SJSA1 (cell line): ENCODE measurements at regions not wholly inside any gene's neighbourhood (a gene's known extent, or its start where the extent isn't known, plus 50 kb on each side); places are given as distances from the start of the nearest gene placed in this dataset.
"Not testable (repeated sequence)": the region's sequence is repeated elsewhere in the genome, so short reads cannot be mapped to it uniquely, and the experiment has no call there.

ENCODE experiments used
- DNase-seq, 2 experiments: peaks; one replicate each; pipeline ENCODE4 v3.0.0-alpha.2; 2015 to 2020; ENCODE audit warnings: low spot score in 2 of 2, low read depth in 1 of 2
- H3K27ac ChIP-seq: fragments of 250-450 bp; sonication (Bioruptor Pico); 2 replicates; pipeline ENCODE4 v1.5.1; 2020; ENCODE audit warnings: mild to moderate bottlenecking, moderate library complexity
- H3K27me3 ChIP-seq: fragments of 250-450 bp; sonication (Bioruptor Pico); replicated peaks from 2 replicates; pipeline ENCODE4 v1.5.1; 2020; ENCODE audit warnings: mild to moderate bottlenecking, moderate library complexity
- H3K36me3 ChIP-seq: fragments of 250-450 bp; sonication (Bioruptor Pico); 2 replicates; pipeline ENCODE4 v1.5.1; 2020; ENCODE audit warnings: mild to moderate bottlenecking
- H3K4me1 ChIP-seq: fragments of 250-450 bp; sonication (Bioruptor Pico); replicated peaks from 2 replicates; pipeline ENCODE4 v1.6.1; 2021; ENCODE audit warnings: mild to moderate bottlenecking
- H3K4me3 ChIP-seq: fragments of 250-450 bp; sonication (Bioruptor Pico); 2 replicates; pipeline ENCODE4 v1.5.1; 2020; ENCODE audit warnings: mild to moderate bottlenecking
- H3K9me3 ChIP-seq: fragments of 250-450 bp; sonication (Bioruptor Pico); replicated peaks from 2 replicates; pipeline ENCODE4 v1.5.1; 2020; ENCODE audit warnings: mild to moderate bottlenecking

DNA sequence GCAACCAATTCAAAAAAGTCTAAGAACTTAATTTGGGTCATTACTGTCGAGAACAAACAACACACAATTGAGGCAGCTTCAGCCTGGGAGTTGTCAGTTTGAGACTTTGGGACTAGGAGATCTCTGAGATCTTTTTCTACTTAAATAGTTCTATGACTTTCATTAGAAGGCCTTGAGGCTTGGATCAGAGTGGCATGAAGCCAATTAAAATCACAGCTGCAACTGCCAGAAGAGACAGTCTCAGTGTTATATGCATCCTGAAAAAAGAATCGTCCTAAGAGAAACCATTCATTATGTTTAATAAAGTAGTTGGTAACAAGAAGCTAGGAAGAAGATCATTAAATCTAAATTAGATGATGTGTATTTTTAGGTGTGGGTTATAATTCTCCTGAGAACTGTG is 170.8 kb upstream of the RASSF8 start:
- no peak for DNase-seq
- H3K36me3 ChIP-seq = no peaks in the 10 kb centered on the region
- 0 out of 2 replicates have a peak, but pooled peaks cover 2% of the 10 kb centered on the region for H3K9me3 ChIP-seq
- H3K4me3 ChIP-seq = no peak overlapping the region
- H3K4me1 ChIP-seq = no peaks in the 10 kb centered on the region
- H3K27me3 ChIP-seq = no peaks in the 10 kb centered on the region
- H3K27ac ChIP-seq = no peak overlapping the region

DNA sequence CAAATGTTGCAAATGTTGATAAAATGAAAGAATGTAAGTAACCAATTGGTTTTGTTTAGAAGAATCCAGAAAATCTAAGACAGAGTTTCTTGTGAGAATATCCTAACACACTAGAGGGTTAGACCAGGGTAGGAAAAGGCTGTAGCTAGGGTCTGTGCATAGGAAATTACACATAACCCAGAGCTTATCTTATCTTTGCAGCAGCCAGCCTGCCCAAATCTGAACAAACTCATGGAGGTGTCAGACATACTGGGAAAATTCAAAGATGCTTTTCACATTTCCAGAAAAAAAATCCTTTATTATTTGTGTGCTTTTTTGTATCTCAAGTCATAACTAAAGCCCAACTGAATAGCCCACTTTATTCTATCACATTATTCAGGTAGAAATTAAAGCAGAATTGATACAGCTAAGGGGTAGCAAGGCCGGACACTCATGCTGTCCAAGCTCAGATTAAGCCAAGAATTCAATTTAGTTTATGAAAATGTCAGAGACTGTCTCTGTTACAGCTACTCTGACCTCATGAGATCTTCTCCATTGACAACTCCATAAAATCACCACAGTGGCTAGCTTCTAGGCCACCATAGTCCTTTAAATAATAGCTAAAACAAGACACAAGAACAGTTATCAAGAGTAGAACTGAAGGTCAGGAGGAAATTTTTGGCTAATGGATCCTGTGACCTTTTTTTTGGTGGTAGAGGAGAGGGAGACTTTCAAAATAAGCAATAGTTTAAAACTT is 169.6 kb upstream of the RASSF8 start:
- Histone ChIP-seq H3K4me3 (no peak overlapping the region), H3K36me3 (no peaks in the 10 kb centered on the region), H3K9me3 (0 out of 2 replicates have a peak, but pooled peaks cover 2% of the 10 kb centered on the region), H3K4me1 (no peaks in the 10 kb centered on the region), H3K27me3 (no peaks in the 10 kb centered on the region), H3K27ac (no peak overlapping the region)
- no peak for DNase-seq

DNA sequence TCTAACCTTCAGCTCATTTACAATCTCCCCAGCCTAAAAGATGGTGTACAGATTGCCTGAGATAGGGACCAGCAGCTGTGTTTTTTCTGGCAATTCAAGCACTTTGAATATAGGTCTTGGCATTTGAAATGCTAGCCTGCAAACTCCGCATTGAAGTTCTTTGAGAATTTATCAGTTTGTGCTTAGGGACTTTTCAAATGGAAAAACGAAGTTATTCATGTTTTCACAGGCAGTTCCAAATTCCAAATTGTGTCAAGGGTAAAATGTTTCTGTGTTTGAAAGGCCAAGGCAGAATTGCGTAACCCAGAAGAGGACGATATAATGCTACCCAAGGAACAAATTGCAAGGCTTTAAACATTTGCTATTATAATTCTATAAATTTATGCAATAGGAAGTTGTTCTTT is 168.9 kb upstream of the RASSF8 start:
- Histone ChIP-seq H3K9me3 (0 out of 2 replicates have a peak, but pooled peaks cover 2% of the 10 kb centered on the region), H3K36me3 (no peaks in the 10 kb centered on the region), H3K27ac (no peak overlapping the region), H3K4me3 (no peak overlapping the region), H3K4me1 (peaks cover under 1% of the 10 kb centered on the region; the same call in 1 of the 2 replicates), H3K27me3 (no peaks in the 10 kb centered on the region)
- DNase-seq = no peak

DNA sequence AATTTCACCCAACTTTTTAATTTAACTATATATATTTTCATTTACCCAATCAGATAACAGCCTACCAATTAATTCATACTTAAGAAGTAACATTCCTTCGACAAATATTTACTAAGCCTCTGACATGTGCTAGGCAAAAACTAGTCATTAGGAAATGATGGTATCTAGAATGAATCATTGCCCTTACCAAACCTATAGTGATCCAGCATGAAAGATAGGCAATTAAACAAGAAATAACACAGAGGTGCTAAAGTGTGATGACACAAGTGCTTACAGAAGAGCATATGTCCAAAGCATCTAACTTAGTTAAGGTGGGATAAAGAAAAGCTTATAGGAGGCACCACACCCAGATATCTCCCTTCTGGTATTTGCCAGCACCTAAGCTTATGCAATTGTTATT is 166.5 kb upstream of the RASSF8 start:
- Histone ChIP-seq H3K9me3 (0 out of 2 replicates have a peak, but pooled peaks cover 2% of the 10 kb centered on the region), H3K4me1 (peaks cover 5% of the 10 kb centered on the region), H3K4me3 (no peak overlapping the region), H3K27ac (no peak overlapping the region), H3K36me3 (no peaks in the 10 kb centered on the region), H3K27me3 (no peaks in the 10 kb centered on the region)
- no peak for DNase-seq

DNA sequence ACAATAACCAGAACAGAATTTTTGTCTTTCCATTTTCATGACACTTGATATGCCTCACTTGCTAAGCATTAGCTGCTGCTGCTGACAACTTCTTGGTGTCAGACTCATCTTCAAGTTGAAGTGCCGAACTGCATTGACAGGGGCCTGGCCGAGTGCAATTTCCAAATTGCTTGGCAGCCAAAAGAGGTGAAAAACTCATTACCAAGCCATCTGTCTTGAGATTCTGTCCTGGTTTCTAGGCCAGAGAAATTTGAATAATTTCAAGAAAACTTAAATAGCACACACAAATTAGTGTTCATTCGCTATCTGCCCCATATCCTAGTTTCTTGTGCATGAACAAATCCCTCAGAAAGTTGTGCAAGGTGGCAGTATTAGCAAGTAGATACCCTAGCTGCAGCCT is 165.3 kb upstream of the RASSF8 start:
- Histone ChIP-seq H3K27me3 (no peaks in the 10 kb centered on the region), H3K9me3 (no peaks in the 10 kb centered on the region), H3K27ac (no peak overlapping the region), H3K4me1 (peaks cover 5% of the 10 kb centered on the region), H3K36me3 (no peaks in the 10 kb centered on the region), H3K4me3 (no peak overlapping the region)
- DNase-seq = no peak

DNA sequence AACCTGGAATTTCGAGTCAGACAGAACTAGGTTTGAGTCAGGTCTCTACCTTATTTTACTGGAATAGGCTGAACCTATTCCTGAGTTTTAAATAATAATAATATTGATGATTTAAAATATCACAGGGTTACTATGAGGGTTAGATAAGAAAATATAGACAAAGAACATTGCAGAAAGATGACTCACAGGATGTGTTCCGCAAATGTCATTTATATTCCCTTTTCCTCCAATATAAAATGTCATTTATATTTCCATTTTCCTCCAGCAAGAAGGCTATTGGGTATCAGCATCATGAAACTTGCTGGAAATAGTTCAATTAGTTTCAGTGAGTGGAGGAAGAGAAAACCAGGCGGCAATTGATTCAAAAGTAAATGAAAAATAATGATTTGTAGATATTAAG is 163.9 kb upstream of the RASSF8 start:
- Histone ChIP-seq H3K36me3 (no peaks in the 10 kb centered on the region), H3K9me3 (no peaks in the 10 kb centered on the region), H3K4me1 (peaks cover 5% of the 10 kb centered on the region), H3K4me3 (no peak overlapping the region), H3K27ac (no peak overlapping the region), H3K27me3 (no peaks in the 10 kb centered on the region)
- no peak for DNase-seq

DNA sequence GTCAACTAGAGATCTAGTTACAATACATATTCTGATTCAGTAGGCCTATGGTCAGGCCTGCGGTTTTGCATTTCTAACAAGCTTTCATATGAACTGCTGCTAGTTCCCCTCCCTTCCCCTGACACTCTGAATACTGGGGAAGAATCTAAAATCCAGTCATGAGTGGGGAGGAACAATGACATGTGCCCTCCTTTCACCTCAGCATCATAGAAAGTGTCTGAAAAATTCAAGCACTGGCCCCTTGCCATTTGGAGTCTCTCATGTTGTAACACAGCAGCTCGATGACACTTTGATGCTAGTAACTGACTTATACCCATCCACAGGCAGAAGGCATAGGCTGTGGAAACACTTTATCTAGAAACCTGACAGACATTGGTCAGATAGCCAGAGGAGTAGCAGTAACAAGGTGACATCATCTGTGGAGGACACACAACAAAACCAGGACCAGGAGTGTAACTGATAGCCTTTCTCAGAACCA is 161.9 kb upstream of the RASSF8 start:
- H3K27ac ChIP-seq = no peak overlapping the region
- H3K36me3 ChIP-seq = no peaks in the 10 kb centered on the region
- H3K4me1 ChIP-seq = peaks cover 5% of the 10 kb centered on the region
- H3K27me3 ChIP-seq = no peaks in the 10 kb centered on the region
- no peak overlapping the region for H3K4me3 ChIP-seq
- no peaks in the 10 kb centered on the region for H3K9me3 ChIP-seq
- DNase-seq = no peak

DNA sequence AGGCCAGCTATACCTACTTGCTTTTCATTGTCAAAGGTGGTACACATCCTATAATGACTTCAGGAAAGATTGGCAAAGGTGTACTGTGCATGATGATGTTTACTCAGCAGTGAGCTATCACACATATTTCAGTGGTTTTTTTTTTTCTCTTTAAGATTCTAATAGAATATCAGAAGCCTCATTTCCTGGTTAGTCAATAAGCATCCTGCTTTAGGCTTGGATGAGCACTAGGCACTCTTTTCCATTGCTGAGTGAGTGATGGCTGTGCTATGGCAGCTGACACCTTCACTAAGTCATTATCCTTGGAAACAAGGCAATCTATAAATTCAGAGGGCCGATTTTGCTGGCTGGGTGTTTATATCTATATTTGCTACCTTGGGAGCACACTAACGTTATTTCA is 161.1 kb upstream of the RASSF8 start:
- H3K36me3 ChIP-seq = no peaks in the 10 kb centered on the region
- H3K4me3 ChIP-seq = no peak overlapping the region
- H3K9me3 ChIP-seq = no peaks in the 10 kb centered on the region
- no peak overlapping the region for H3K27ac ChIP-seq
- H3K27me3 ChIP-seq = no peaks in the 10 kb centered on the region
- DNase-seq = no peak
- peaks cover 5% of the 10 kb centered on the region for H3K4me1 ChIP-seq

DNA sequence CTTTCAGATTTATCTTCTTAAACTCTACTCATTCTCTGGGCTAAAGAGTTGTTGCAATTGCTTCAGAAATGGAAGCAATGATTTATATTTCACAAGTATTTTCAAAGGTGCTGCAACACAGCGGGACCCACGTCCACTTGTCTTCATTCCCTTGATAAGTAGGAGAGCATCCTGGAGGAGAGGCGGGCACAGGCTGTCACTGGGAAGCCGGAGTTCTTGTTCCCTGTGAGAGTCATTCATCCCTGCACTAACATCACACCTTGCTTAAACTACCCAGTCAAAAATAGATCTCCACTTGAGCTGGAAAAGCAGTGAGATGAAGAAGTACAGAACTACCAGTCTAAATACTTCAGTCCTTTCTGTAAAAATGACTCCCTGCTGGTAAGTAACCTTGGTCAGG is 160.5 kb upstream of the RASSF8 start:
- DNase-seq = no peak
- Histone ChIP-seq H3K4me1 (peaks cover 5% of the 10 kb centered on the region), H3K4me3 (no peak overlapping the region), H3K36me3 (no peaks in the 10 kb centered on the region), H3K27me3 (no peaks in the 10 kb centered on the region), H3K27ac (no peak overlapping the region), H3K9me3 (no peaks in the 10 kb centered on the region)

DNA sequence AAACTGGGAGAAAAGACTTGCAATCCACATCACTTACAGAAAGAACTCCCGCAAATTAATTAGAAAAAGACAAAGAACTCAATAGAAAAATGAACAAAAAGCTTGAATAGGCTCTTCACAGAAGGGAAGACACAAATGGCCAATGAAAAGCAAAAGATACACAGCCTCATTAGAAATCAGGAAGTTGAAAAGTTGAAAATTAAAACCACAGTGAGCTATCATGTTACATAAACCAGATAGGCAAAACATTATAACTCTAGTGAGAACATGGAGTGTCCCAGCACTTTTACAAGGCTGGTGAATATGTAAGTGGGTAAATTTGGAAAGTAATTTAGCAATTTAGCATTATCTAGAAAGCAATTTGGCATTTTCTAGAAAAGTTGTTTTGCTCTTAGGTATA is 158.4 kb upstream of the RASSF8 start:
- Histone ChIP-seq H3K4me1 (no peaks in the 10 kb centered on the region; the same call in 1 of the 2 replicates), H3K36me3 (no peaks in the 10 kb centered on the region), H3K27ac (no peak overlapping the region), H3K9me3 (no peaks in the 10 kb centered on the region), H3K27me3 (no peaks in the 10 kb centered on the region), H3K4me3 (no peak overlapping the region)
- DNase-seq = no peak

DNA sequence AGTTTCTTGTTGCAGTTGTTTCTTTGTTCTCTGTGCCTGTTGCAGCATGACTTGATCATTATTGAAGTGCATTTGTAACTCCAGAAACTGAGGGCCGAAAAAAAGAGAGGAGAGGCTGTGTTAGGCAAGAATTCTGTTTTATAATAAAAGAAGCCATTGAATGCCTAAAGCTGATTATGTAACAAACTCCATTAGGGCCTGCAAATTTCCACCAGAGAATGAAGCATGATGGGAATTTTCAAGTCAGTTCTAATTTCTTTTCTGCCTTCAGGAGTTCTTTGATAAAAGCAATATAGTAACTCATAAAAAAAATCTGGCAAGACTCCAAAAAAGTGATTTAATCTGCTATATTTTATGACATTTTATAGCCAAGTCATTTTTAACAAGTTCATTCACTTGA is 156.7 kb upstream of the RASSF8 start:
- no peak overlapping the region for H3K4me3 ChIP-seq
- no peak for DNase-seq
- no peaks in the 10 kb centered on the region for H3K4me1 ChIP-seq
- H3K36me3 ChIP-seq = no peaks in the 10 kb centered on the region
- H3K27me3 ChIP-seq = no peaks in the 10 kb centered on the region
- no peaks in the 10 kb centered on the region for H3K9me3 ChIP-seq
- no peak overlapping the region for H3K27ac ChIP-seq

DNA sequence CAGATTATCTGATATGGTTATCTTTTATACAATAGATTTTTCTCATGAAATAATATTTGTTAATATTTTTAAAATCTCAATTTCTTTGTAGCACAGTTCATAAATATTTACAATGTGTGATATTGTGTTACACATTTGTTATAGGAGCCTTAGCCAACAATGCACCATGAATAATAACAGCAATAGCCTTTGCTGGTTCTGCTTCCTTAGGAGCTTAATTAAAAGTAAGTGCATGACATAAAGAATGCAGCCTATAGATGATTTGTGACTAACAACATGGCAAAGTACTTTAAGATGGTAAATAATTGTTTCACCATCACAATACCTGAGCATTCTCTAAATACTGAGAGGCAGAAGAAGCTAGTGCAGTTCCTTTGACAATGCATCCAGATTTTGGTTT is 156.3 kb upstream of the RASSF8 start:
- no peak overlapping the region for H3K27ac ChIP-seq
- DNase-seq = no peak
- H3K36me3 ChIP-seq = no peaks in the 10 kb centered on the region
- no peaks in the 10 kb centered on the region for H3K9me3 ChIP-seq
- no peak overlapping the region for H3K4me3 ChIP-seq
- no peaks in the 10 kb centered on the region for H3K27me3 ChIP-seq
- no peaks in the 10 kb centered on the region for H3K4me1 ChIP-seq

DNA sequence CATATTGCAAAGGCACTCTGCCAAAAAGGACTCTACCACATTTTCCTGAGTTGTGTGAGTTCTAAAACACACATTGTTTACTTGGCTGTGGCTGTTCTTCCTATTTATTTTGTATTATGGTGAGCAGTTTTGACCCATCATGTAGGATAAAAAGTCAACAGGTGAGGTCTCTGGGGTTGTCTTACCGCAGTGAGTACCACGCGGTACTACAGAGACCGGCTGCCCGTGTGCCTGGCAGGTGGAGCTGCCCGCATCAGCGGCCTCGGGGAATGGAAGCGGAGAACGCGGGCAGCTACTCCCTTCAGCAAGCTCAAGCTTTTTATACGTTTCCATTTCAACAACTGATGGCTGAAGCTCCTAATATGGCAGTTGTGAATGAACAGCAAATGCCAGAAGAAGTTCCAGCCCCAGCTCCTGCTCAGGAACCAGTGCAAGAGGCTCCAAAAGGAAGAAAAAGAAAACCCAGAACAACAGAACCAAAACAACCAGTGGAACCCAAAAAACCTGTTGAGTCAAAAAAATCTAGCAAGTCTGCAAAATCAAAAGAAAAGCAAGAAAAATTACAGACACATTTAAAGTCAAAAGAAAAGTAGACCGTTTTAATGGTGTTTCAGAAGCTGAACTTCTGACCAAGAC is 155.3 kb upstream of the RASSF8 start:
- H3K9me3 ChIP-seq, H3K27me3 ChIP-seq, H3K27ac ChIP-seq, H3K36me3 ChIP-seq, H3K4me3 ChIP-seq, H3K4me1 ChIP-seq, DNase-seq: not testable (repeated sequence)

DNA sequence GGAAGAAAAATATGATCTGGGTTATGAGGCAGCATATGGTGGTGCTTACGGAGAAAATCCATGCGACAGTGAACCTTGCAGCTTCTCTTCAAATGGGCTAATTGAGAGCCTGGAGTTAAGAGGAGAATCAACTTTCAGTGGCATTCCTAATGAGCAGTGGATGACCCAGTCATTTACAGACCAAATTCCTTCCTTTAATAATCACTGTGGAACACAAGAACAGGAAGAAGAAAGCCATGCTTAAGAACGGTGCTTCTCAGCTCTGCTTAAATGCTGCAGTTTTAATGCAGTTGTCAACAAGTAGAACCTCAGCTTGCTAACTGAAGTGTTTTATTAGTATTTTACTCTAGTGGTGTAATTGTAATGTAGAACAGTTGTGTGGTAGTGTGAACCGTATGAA is 154.2 kb upstream of the RASSF8 start:
- H3K27ac ChIP-seq, H3K27me3 ChIP-seq, H3K4me3 ChIP-seq, H3K9me3 ChIP-seq, H3K4me1 ChIP-seq, H3K36me3 ChIP-seq, DNase-seq: not testable (repeated sequence)
